GM12892 (cell line): ENCODE measurements at regions not wholly inside any gene's neighbourhood (a gene's known extent, or its start where the extent isn't known, plus 50 kb on each side); places are given as distances from the start of the nearest gene placed in this dataset.
A peak's percentile ranks its signal among the peaks of the same experiment; 100 is the strongest.

Experiments used
- DNase-seq: peaks from one replicate; pipeline ENCODE4 v3.0.0; 2011; ENCODE audit not compliant: insufficient read length
- FAIRE-seq: peaks from 2 replicates; lab custom pipeline; 2011; peaks lifted over from hg19 to GRCh38; lab: Jason Lieb, UNC
- POLR2A ChIP-seq: IDR thresholded peaks from 2 replicates; pipeline ENCODE4 v1.6.1; 2011; ENCODE audit warnings: low read depth, low read length, control low read depth
- POLR2AphosphoS5 ChIP-seq: IDR thresholded peaks from 2 replicates; pipeline ENCODE4 v1.6.1; 2011; ENCODE audit warnings: low read depth, low read length, control low read depth
- TAF1 ChIP-seq: IDR thresholded peaks from 2 replicates; pipeline ENCODE4 v1.6.1; 2011; ENCODE audit warnings: low read depth, mild to moderate bottlenecking, control low read depth, low read length, borderline replicate concordance

DNA sequence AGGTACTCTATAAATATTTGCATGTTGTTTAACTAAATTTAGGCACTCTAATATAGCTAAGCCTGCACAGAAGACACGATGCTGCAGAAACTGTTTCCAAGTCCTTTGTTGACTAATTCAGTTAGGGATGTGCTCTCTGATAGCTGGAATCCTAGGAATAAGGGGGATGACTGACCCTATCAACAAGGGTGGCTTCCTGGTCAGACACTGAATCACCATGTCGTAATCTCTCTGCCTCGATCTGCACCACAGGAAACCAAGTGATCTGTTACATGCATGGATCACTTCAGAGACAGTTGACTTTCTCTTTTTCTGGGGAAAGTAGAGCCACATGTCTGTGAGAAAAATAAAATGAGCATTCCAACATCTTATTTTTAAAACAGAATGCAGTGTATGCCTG lies 169.1 kb downstream of the GUCY2F start:
- FAIRE-seq (no peak), DNase-seq (no peak)
- TF ChIP-seq POLR2AphosphoS5 (no peak), TAF1 (no peak), POLR2A (no peak)

DNA sequence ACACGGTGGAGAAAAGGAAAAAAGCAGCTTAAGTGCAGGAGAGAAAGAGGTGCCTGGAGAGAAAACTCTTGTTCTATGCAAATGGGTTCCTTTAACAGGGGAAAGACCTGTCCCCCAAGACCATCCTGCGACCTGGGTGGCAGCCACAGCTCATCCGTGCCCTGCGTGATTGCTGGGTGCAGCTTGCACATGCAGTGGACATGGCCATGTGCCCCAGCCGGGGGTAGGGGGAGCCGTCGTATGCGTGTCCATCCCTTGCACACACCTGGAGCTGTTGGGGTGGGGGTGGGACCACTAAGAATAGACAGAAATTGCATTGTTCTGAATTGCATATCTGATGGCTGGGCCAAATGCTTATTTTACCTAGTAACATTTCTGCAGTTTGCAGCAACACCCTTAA lies 171.9 kb downstream of the GUCY2F start:
- no peak for DNase-seq
- TF ChIP-seq POLR2AphosphoS5: no peak
- TF ChIP-seq POLR2A: no peak
- TF ChIP-seq TAF1: no peak
- no peak for FAIRE-seq

GRCh38 chrX:109301177-109301576 lies 180.7 kb downstream of the GUCY2F start:
- DNase-seq: no peak
- FAIRE-seq: no peak
- no peak for TF ChIP-seq POLR2AphosphoS5
- TF ChIP-seq TAF1: no peak
- TF ChIP-seq POLR2A: no peak

DNA sequence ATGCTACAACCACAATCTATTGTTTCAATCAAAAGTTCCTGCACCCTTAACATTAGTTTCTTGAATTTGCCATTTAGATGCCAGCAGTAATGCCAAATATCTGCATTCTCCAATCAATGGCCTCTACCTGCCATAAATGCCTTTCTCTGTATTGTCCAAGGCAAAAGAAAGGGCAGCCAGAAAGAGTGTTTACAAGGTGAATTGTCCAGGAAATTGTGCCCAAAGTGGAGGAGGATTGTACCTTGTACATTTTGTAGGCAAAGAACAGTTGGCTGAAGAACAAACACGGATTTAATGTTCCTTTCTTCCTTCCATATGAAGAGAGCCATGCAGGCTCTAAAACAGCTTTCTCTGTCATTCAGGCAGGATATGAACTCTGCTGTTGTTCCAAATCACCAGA lies 181.5 kb downstream of the GUCY2F start:
- DNase-seq (no peak), FAIRE-seq (no peak)
- no peak for TF ChIP-seq POLR2AphosphoS5
- TF ChIP-seq TAF1: no peak
- no peak for TF ChIP-seq POLR2A

DNA sequence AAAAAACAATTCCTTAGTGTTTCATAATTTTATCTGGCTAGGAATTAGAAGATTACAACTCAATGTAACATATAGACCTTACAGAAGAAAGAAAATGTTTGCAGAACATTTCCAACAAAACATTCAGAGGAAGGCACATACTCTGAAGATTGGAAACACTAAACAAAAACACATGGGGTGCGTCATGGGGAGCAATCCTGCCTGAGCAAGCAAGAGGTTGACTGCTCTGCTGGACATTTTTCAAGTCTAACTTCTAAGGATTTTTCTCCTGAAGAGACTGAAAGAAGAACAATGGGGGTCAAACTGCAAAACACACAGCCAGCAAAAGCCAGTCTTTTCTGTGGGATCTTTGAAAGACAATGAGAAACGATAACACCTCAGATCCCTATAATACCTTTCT lies 182.8 kb downstream of the GUCY2F start:
- FAIRE-seq: no peak
- TF ChIP-seq POLR2AphosphoS5: no peak
- no peak for DNase-seq

- FAIRE-seq (no peak), DNase-seq (no peak)
- no peak for TF ChIP-seq POLR2AphosphoS5
- no peak for TF ChIP-seq POLR2A
- no peak for TF ChIP-seq TAF1
These were observed 187.6 kb downstream of the GUCY2F start for GRCh38 chrX:109294097-109294814.

DNA sequence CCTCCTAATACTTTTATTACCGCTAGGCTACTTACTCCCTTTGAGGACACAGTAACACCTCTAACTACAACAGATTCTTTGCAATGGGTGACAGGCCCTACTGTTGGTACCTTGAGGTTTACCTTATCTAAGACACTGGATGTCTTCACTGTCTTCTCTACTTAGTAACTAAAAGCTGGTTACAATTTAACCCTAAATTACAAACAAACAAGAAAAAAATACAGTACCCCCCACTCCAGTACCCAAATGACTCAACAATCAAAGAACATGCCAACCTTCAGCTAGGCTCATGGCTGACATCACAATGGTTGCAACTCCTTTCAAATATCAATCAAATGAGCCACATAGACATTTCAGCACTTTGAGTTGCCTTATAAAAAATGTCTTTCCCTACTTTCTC lies 198.0 kb downstream of the GUCY2F start:
- TF ChIP-seq TAF1: no peak
- TF ChIP-seq POLR2A: no peak
- no peak for TF ChIP-seq POLR2AphosphoS5
- FAIRE-seq (no peak), DNase-seq (no peak)

DNA sequence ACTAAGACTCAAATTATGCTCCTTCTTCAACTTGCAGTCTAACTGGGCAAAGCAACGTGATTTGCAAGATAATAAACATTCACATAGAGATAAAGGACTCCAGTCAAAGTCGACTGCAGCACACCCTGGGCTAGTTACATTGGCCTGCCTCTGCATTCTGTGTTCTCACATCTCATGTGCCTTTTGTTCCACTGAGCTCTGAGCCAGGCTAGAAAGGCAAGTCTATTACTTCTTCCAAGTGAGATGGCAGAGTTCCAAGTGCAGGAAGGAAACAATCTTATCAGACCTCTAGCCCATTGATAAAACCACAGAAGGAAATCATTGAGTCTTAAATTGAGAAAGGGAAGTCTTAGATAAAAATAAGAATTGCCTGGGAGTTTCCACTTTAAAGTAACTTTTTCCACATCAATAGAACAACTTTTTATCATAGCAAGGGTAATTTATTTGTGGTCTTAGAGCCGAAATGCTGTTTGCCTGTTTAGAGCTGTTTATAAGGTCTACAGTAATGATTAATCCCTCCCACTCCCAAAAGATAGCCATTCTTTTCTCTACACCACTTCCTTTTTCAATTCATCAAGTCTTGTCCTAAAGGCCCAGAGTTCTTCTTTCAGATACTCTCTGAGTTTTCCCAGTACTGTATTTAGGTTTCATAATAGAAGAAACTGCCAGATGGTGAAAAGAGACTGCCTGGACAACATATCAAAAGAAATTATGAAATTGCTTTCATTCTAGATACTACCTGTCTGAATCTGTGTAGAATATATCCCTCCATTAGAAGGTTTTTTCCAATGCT lies 200.2 kb downstream of the GUCY2F start:
- TF ChIP-seq POLR2A (no peak), POLR2AphosphoS5 (no peak), TAF1 (no peak)
- FAIRE-seq (no peak), DNase-seq (no peak)

DNA sequence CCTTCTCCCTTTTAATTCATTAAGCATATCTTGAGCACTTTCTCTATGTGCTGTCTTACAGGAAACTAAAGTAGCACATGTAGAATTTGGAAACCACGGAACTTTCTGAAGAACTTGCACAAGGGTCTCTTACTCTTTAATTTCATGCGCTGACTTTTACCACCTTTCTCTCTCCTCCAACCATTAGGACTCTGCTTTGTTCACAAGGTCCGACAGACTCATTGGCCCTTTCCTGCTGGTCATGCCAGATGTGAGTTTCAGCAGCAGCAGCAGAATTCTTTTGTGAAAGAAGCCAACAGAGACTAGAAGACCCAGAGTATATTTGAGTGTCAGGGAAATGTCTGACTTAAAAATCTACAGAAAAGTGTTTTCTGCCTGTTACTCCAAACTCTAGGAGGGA lies 207.1 kb downstream of the GUCY2F start:
- TF ChIP-seq POLR2A: no peak
- no peak for TF ChIP-seq TAF1
- TF ChIP-seq POLR2AphosphoS5: no peak

GRCh38 chrX:109270580-109271484 lies 211.1 kb downstream of the GUCY2F start:
- DNase-seq (peak; percentile 7), FAIRE-seq (peak; percentile 91)
- TF ChIP-seq TAF1: no peak
- no peak for TF ChIP-seq POLR2A
- TF ChIP-seq POLR2AphosphoS5: no peak; the same call in 1 of the 2 replicates

More for the DNA sequence above, 207.1 kb downstream of the GUCY2F start:
- FAIRE-seq (no peak), DNase-seq (no peak)

DNA sequence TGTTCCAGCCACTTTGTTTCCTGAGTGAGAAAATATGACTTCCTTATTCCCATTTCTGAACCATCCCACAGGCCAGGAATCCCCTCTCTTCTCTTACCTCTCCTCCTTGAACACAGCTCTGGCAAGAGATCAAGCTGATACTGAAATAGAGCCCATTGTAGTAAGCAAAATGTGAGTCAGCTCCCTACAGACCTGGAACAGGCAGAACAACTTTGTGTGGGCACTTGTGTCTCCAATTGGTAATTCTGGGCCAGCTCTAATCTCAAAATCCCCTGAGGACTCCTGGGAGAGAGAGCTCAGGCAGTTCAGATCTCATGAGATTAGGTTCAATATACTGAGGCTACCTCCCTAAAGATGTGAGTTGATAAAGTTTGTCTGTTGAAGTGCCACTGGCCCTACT lies 213.5 kb downstream of the GUCY2F start:
- FAIRE-seq (no peak), DNase-seq (no peak)
- no peak for TF ChIP-seq TAF1
- TF ChIP-seq POLR2AphosphoS5: no peak
- TF ChIP-seq POLR2A: no peak
